ENCODE measurements at regions not wholly inside any gene's neighbourhood (a gene's known extent, or its start where the extent isn't known, plus 50 kb on each side); places are given as distances from the start of the nearest gene placed in this dataset.

DNA sequence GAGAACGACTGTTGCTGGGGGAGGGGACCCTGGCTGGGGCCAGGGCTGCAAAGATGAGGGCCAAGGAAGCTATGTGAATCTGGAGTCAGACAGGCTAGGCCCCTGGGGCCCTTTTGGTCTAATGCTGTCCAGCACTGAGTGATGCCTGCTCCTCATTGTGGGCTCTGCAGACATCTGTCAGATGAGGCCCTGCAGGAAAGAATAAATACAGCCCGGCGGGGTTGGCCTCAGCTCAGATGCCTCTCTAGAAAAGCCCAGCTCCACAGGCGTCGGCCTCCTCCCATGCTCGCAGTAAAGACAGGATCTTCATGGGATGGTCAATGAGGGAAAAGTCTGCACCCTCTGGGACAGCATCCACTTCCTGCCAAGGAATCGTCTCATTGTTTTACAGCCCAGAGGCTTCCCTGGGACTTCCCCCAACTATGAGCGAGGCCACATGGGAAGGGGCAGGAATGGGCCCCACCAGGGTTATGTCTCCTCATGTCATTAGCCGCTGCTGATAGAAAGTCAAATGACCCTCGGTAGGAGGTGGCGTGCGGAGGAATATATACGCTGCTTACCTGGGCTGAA is 125.8 kb upstream of the GLI2 start:
- Histone ChIP-seq H3K36me3 (ENCODE audit: control insufficient read depth in 2 of 2, insufficient read depth in 2 of 2, low read length in 1 of 2) (no peaks in the 10 kb centered on the region), H3K27ac (ENCODE audit: low read depth in 1 of 2, low read length in 1 of 2) (no peak overlapping the region), H3K4me1 (ENCODE audit: control insufficient read depth in 2 of 2, insufficient read depth in 2 of 2, low read length in 2 of 2) (no peaks in the 10 kb centered on the region), H3K9me3 (ENCODE audit: control insufficient read depth in 2 of 2, insufficient read depth in 1 of 2, low read length in 1 of 2) (no peaks in the 10 kb centered on the region), H3K4me3 (ENCODE audit: low read length in 2 of 2) (no peak overlapping the region), H3K27me3 (ENCODE audit: control insufficient read depth in 2 of 2, insufficient read depth in 1 of 2, low read length in 1 of 2) (no peaks in the 10 kb centered on the region)
- DNase-seq (ENCODE audit: low read depth in 6 of 9, low spot score in 9 of 9): no peak
- 90% methylated on average over 13 of the region's 13 CpGs for WGBS

DNA sequence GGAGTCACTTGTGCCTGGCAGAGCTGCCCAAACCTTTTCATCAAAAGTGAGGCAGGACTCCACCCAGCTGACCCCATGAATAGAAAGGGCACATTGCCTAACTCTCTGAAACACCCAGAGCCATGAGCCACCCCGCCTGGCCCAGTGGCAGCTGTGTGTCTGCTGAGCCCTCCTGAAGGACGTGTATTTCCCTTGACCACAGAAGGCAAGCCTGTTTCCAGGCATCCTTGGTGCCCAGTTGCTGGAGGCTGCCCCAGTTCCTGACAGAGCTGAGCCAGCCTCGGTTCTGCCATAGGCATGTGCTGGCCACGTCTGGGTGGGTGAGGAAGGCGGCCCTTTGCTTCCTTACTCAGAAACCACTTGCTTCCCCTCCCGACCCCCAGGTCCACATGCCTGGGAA is 124.7 kb upstream of the GLI2 start:
- no peaks in the 10 kb centered on the region for H3K9me3 ChIP-seq (ENCODE audit: control insufficient read depth in 2 of 2, insufficient read depth in 1 of 2, low read length in 1 of 2)
- DNase-seq (ENCODE audit: low read depth in 6 of 9, low spot score in 9 of 9): no peak
- H3K36me3 ChIP-seq (ENCODE audit: control insufficient read depth in 2 of 2, insufficient read depth in 2 of 2, low read length in 1 of 2): no peaks in the 10 kb centered on the region
- WGBS: 82% methylated on average over 6 of the region's 6 CpGs
- no peaks in the 10 kb centered on the region for H3K4me1 ChIP-seq (ENCODE audit: control insufficient read depth in 2 of 2, insufficient read depth in 2 of 2, low read length in 2 of 2)
- no peaks in the 10 kb centered on the region for H3K27me3 ChIP-seq (ENCODE audit: control insufficient read depth in 2 of 2, insufficient read depth in 1 of 2, low read length in 1 of 2)
- no peak overlapping the region for H3K4me3 ChIP-seq (ENCODE audit: low read length in 2 of 2)
- H3K27ac ChIP-seq (ENCODE audit: low read depth in 1 of 2, low read length in 1 of 2): no peak overlapping the region

GRCh38 chr2:120611961-120612360 is 123.7 kb upstream of the GLI2 start:
- no peak overlapping the region for H3K27ac ChIP-seq (ENCODE audit: low read depth in 1 of 2, low read length in 1 of 2)
- no peak for DNase-seq (ENCODE audit: low read depth in 6 of 9, low spot score in 9 of 9)
- no peak overlapping the region for H3K4me3 ChIP-seq (ENCODE audit: low read length in 2 of 2)
- WGBS: 93% methylated on average over 13 of the region's 13 CpGs
- no peaks in the 10 kb centered on the region for H3K4me1 ChIP-seq (ENCODE audit: control insufficient read depth in 2 of 2, insufficient read depth in 2 of 2, low read length in 2 of 2)
- H3K27me3 ChIP-seq (ENCODE audit: control insufficient read depth in 2 of 2, insufficient read depth in 1 of 2, low read length in 1 of 2): no peaks in the 10 kb centered on the region
- H3K36me3 ChIP-seq (ENCODE audit: control insufficient read depth in 2 of 2, insufficient read depth in 2 of 2, low read length in 1 of 2): no peaks in the 10 kb centered on the region
- H3K9me3 ChIP-seq (ENCODE audit: control insufficient read depth in 2 of 2, insufficient read depth in 1 of 2, low read length in 1 of 2): no peaks in the 10 kb centered on the region

- no peak for DNase-seq (ENCODE audit: low read depth in 6 of 9, low spot score in 9 of 9)
- no peaks in the 10 kb centered on the region for H3K9me3 ChIP-seq (ENCODE audit: control insufficient read depth in 2 of 2, insufficient read depth in 1 of 2, low read length in 1 of 2)
- 95% methylated on average over 7 of the region's 7 CpGs for WGBS
- H3K4me1 ChIP-seq (ENCODE audit: control insufficient read depth in 2 of 2, insufficient read depth in 2 of 2, low read length in 2 of 2): no peaks in the 10 kb centered on the region
- no peaks in the 10 kb centered on the region for H3K36me3 ChIP-seq (ENCODE audit: control insufficient read depth in 2 of 2, insufficient read depth in 2 of 2, low read length in 1 of 2)
- no peak overlapping the region for H3K4me3 ChIP-seq (ENCODE audit: low read length in 2 of 2)
- H3K27me3 ChIP-seq (ENCODE audit: control insufficient read depth in 2 of 2, insufficient read depth in 1 of 2, low read length in 1 of 2): no peaks in the 10 kb centered on the region
- no peak overlapping the region for H3K27ac ChIP-seq (ENCODE audit: low read depth in 1 of 2, low read length in 1 of 2)
These were observed 123.2 kb upstream of the GLI2 start for GRCh38 chr2:120612471-120612870.

GRCh38 chr2:120612931-120613330 is 122.7 kb upstream of the GLI2 start:
- H3K27ac ChIP-seq (ENCODE audit: low read depth in 1 of 2, low read length in 1 of 2): no peak overlapping the region
- no peak overlapping the region for H3K4me3 ChIP-seq (ENCODE audit: low read length in 2 of 2)
- H3K27me3 ChIP-seq (ENCODE audit: control insufficient read depth in 2 of 2, insufficient read depth in 1 of 2, low read length in 1 of 2): no peaks in the 10 kb centered on the region
- H3K9me3 ChIP-seq (ENCODE audit: control insufficient read depth in 2 of 2, insufficient read depth in 1 of 2, low read length in 1 of 2): no peaks in the 10 kb centered on the region
- no peak for DNase-seq (ENCODE audit: low read depth in 6 of 9, low spot score in 9 of 9)
- no peaks in the 10 kb centered on the region for H3K36me3 ChIP-seq (ENCODE audit: control insufficient read depth in 2 of 2, insufficient read depth in 2 of 2, low read length in 1 of 2)
- no peaks in the 10 kb centered on the region for H3K4me1 ChIP-seq (ENCODE audit: control insufficient read depth in 2 of 2, insufficient read depth in 2 of 2, low read length in 2 of 2)
- 90% methylated on average over 7 of the region's 7 CpGs for WGBS

DNA sequence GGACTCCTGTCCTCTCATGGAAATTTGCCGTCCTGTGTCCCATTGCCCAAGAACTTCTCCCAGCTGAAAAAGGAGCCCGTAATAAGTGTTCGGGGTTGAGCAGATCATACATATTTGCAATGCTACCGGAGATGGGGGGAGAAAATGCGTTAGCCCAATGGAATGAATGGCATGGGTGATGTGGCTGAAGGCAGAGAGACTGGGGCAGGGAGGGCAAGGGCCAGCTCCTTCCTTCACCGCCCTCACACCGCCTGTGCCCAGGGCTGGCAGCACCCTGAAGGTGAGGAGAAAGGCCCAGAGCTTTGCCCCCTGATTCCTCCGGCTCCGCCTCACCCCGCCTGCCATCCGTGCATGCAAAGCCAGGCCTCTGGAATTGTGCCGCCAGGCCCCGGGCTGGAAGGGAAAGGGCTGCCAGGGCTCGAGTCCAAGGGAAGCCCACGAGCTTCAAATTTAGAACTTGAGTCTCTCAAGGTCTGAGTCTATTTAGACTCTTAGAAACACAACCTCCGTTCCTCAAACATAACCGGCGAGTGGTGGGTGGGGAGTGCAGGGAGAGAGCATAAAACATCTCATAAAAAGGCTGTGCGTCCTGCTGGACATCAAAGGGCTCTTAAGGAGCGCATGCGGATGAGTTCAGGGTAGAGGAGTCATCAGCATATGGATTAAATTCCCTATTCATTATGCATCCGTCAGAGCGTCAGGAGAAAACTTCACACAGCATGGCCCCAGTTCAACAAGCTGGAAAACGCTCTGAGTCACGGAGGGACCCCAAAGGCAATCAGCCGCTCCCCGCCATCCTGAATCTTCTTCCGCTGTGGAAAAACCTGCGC is 121.7 kb upstream of the GLI2 start:
- Histone ChIP-seq H3K36me3 (ENCODE audit: control insufficient read depth in 2 of 2, insufficient read depth in 2 of 2, low read length in 1 of 2) (no peaks in the 10 kb centered on the region), H3K27ac (ENCODE audit: low read depth in 1 of 2, low read length in 1 of 2) (no peak overlapping the region), H3K27me3 (ENCODE audit: control insufficient read depth in 2 of 2, insufficient read depth in 1 of 2, low read length in 1 of 2) (no peaks in the 10 kb centered on the region), H3K4me3 (ENCODE audit: low read length in 2 of 2) (no peak overlapping the region), H3K9me3 (ENCODE audit: control insufficient read depth in 2 of 2, insufficient read depth in 1 of 2, low read length in 1 of 2) (no peaks in the 10 kb centered on the region), H3K4me1 (ENCODE audit: control insufficient read depth in 2 of 2, insufficient read depth in 2 of 2, low read length in 2 of 2) (no peaks in the 10 kb centered on the region)
- 94% methylated on average over 29 of the region's 29 CpGs for WGBS
- no peak for DNase-seq (ENCODE audit: low read depth in 6 of 9, low spot score in 9 of 9)

DNA sequence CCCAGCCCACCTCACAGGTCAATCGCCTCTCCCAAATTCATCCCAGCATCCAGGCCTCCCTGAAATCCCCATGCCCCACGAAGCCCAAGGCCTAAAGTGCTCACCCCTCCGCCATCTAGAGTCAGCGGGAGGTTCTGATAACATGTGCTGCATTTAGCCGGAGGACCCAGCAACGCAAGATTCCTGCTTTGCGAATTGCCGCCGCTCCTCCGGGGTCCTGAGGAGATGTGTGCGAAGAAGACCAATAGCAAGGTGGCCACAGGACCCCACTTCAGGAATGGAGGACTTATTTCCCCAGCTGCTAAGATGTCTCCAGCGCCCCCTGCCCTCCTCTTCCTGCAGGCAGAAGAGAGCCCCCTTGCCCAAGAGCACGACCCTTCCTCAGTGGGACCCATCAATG is 120.8 kb upstream of the GLI2 start:
- Histone ChIP-seq H3K9me3 (ENCODE audit: control insufficient read depth in 2 of 2, insufficient read depth in 1 of 2, low read length in 1 of 2) (no peaks in the 10 kb centered on the region), H3K36me3 (ENCODE audit: control insufficient read depth in 2 of 2, insufficient read depth in 2 of 2, low read length in 1 of 2) (no peaks in the 10 kb centered on the region), H3K27ac (ENCODE audit: low read depth in 1 of 2, low read length in 1 of 2) (no peak overlapping the region), H3K4me1 (ENCODE audit: control insufficient read depth in 2 of 2, insufficient read depth in 2 of 2, low read length in 2 of 2) (no peaks in the 10 kb centered on the region), H3K27me3 (ENCODE audit: control insufficient read depth in 2 of 2, insufficient read depth in 1 of 2, low read length in 1 of 2) (no peaks in the 10 kb centered on the region), H3K4me3 (ENCODE audit: low read length in 2 of 2) (no peak overlapping the region)
- no peak for DNase-seq (ENCODE audit: low read depth in 6 of 9, low spot score in 9 of 9)
- 93% methylated on average over 13 of the region's 13 CpGs for WGBS

GRCh38 chr2:120616261-120616660 is 119.4 kb upstream of the GLI2 start:
- DNase-seq (ENCODE audit: low read depth in 6 of 9, low spot score in 9 of 9): no peak
- H3K4me1 ChIP-seq (ENCODE audit: control insufficient read depth in 2 of 2, insufficient read depth in 2 of 2, low read length in 2 of 2): no peaks in the 10 kb centered on the region
- no peaks in the 10 kb centered on the region for H3K9me3 ChIP-seq (ENCODE audit: control insufficient read depth in 2 of 2, insufficient read depth in 1 of 2, low read length in 1 of 2)
- no peaks in the 10 kb centered on the region for H3K27me3 ChIP-seq (ENCODE audit: control insufficient read depth in 2 of 2, insufficient read depth in 1 of 2, low read length in 1 of 2)
- H3K36me3 ChIP-seq (ENCODE audit: control insufficient read depth in 2 of 2, insufficient read depth in 2 of 2, low read length in 1 of 2): no peaks in the 10 kb centered on the region
- H3K4me3 ChIP-seq (ENCODE audit: low read length in 2 of 2): no peak overlapping the region
- no peak overlapping the region for H3K27ac ChIP-seq (ENCODE audit: low read depth in 1 of 2, low read length in 1 of 2)
- WGBS: 87% methylated on average over 3 of the region's 3 CpGs

- H3K36me3 ChIP-seq (ENCODE audit: control insufficient read depth in 2 of 2, insufficient read depth in 2 of 2, low read length in 1 of 2): no peaks in the 10 kb centered on the region
- no peak overlapping the region for H3K4me3 ChIP-seq (ENCODE audit: low read length in 2 of 2)
- 86% methylated on average over 5 of the region's 5 CpGs for WGBS
- H3K9me3 ChIP-seq (ENCODE audit: control insufficient read depth in 2 of 2, insufficient read depth in 1 of 2, low read length in 1 of 2): no peaks in the 10 kb centered on the region
- H3K27ac ChIP-seq (ENCODE audit: low read depth in 1 of 2, low read length in 1 of 2): no peak overlapping the region
- no peaks in the 10 kb centered on the region for H3K4me1 ChIP-seq (ENCODE audit: control insufficient read depth in 2 of 2, insufficient read depth in 2 of 2, low read length in 2 of 2)
- no peaks in the 10 kb centered on the region for H3K27me3 ChIP-seq (ENCODE audit: control insufficient read depth in 2 of 2, insufficient read depth in 1 of 2, low read length in 1 of 2)
- no peak for DNase-seq (ENCODE audit: low read depth in 6 of 9, low spot score in 9 of 9)
These were observed 118.6 kb upstream of the GLI2 start for GRCh38 chr2:120617055-120617454.
